NOMO-1 treated with dmso at 0.1 percent for 144 hours (cell line): ENCODE measurements at regions not wholly inside any gene's neighbourhood (a gene's known extent, or its start where the extent isn't known, plus 50 kb on each side); places are given as distances from the start of the nearest gene placed in this dataset.
"Not testable (repeated sequence)": the region's sequence is repeated elsewhere in the genome, so short reads cannot be mapped to it uniquely, and the experiment has no call there.

ENCODE experiments used
- DNase-seq: peaks from one replicate; lab custom pipeline; 2025; ENCODE audit not compliant: unreplicated experiment; lab: John Stamatoyannopoulos, UW

GRCh38 chr10:57696641-57697040, 571.1 kb downstream of the IPMK start:
- no peak for DNase-seq

DNA sequence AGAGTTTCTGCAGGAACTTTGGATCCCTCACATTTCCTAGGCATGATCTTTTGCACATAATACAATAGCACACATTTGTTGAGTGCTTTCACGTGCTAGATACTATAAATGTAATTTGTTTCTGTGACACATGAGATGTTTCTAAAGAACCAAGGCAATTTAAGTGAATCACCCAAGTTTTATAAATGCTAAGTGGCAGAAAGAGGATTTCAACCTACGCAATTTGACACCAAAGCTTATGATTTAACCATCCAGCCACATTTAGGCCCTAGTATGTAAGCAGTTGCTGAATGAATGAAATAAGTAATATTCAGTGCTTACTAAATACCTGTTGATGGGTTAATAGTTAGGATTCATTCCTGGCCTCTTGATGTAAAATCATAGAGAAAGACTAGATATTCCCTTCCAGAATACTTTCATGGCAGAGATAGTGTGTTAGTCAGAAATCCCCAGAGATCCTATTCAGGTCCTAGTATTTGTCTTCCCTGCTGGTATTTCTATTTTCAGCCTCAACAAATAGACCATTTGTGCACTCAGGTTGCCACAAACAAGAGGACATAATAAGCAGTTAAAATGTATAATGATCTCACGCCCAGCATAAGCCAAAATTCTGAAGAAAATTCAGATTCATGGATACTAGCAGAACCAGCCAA, 572.6 kb downstream of the IPMK start:
- no peak for DNase-seq

DNA sequence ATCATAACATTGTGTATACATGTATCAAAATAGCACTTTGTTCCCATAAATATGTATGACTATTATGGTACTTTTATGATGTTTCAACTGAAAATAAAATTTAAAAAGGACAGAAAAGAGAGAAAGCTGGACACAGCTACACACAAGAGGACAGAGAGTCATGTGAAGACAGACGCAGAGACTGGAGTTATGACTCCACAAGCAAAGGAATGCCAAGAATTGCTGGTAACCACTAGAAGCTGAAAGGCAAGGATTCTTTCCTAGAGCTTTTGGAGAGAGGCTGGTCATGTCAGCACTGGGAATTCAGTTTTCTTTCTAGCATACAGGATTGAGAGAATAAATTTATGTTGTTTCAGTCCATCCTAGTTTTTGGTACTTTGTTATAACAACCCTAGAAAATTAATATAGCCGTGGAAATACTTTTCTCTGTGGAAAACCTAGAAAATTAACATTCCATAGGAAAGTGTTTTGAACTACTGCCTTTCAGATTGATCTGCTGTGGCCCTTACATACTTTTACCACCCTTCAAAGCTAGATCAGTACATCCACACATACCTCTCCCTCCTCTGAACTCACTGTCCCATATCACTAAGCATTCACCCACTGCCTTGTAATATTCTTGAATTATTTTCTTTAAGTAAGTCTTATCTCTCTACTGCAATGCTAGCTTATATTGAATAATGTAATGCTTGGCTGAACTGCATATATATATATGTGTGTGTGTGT, 575.3 kb downstream of the IPMK start:
- no peak for DNase-seq

DNA sequence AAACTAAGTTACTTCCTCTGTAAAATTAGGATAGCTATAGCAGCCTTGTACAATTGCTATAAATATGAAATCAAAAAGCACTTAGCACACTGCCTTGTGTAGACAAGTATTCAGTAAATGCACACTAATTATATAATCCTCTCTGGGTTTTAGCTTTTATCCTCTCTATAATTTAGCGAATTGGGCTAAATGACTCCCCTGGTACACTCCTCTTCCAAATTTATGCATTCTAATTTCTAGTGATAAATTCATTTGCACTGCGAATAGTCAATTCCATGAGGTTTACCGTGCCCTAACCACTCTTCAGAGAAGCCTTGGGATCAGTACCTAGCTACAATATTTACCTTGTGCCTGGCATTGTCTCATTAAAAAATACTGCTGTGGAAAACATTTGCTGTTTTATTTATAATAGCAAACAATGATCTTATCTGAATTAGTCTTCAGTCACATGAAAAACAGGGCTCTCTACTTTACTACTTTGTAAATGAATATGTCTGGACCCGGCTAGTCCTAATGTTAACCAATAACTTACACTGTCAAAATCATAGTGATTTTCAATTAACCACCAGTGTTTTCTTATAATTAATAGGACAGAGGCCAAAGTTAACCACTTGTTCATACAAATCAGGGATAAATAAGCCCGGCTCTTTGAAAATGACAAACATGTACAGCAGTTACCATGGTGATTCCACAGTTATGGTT, 577.9 kb downstream of the IPMK start:
- DNase-seq = no peak

- DNase-seq = no peak
These were observed 587.8 kb downstream of the IPMK start for GRCh38 chr10:57679916-57680315.

DNA sequence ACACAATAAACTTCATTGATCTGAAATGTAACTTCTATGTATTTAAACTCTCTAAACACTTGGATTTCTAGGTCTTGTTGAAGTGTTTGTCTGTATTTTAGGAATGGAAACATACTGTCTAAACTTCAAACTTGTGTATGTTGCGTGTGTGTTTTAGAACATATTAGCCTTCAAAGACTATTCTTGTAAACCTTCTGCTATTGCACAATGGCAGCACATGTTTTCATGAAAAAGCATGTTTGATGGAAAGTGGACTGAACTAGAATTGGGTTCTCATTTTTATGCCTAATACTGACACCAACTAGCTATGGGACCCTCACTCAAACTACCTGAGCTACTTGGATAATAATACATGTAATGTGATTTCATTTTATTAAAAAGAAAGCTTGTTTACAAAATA, 592.6 kb downstream of the IPMK start:
- DNase-seq = no peak

DNA sequence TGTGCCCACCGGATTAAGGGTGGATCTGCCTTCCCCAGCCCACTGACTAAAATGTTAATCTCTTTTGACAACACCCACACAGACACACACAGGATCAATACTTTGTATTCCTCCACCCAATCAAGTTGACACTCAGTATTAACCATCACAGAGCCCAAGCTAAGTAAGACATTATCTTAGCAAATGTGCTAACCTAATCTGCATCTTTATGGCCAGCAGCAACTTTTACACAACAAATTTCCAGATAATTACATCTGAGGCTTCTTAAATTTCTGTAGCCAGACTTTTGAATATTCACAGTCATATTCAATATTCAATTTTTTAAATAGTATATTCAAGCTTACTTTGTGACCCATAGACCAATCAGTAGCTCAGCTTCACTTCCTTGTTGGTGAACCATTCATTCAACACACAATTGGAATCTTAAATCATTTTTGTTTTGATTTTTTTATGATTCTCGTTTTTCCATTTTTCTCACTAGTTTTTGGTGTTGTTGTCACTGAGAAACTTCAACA, 594.2 kb downstream of the IPMK start:
- DNase-seq = no peak

DNA sequence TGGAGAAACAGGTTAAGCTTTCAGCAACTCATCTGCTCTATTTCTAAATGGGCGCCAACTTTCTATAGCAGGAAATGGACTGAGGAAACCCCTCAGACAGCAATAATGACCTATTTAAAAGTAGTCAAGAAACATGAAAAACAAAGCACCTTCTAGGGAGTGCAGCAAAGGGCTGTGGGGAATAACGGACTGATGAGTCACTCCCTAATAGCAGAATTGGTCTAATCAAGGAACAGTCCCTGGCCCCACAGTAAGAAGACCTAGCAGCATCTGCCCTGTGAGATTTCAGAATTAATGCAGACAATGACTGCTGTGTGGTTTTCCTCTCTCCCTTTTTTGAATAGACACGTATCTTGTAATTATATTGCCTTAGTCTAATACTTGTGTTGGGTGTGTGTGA, 602.9 kb downstream of the IPMK start:
- no peak for DNase-seq

GRCh38 chr10:57663401-57663800, 604.3 kb downstream of the IPMK start:
- no peak for DNase-seq

- DNase-seq = no peak
These were observed 606.5 kb downstream of the IPMK start for GRCh38 chr10:57661206-57661605.

GRCh38 chr10:57657164-57657765, 610.4 kb downstream of the IPMK start:
- no peak for DNase-seq

GRCh38 chr10:57654856-57655255, 612.8 kb downstream of the IPMK start:
- no peak for DNase-seq

DNA sequence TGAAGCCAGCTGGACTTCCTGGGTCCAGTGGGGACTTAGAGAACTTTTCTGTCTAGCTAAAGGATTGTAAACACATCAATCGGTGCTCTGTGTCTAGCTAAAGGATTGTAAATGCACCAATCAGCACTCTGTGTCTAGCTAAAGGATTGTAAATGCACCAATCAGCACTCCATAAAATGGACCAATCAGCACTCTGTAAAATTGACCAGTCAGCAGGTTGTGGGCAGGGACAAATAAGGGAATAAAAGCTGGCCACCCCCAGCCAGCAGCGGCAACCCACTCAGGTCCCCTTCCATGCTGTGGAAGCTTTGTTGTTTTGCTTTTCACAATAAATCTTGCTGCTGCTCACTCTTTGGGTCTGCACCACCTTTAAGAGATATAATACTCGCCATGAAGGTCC, 622.6 kb downstream of the IPMK start:
- not testable (repeated sequence) for DNase-seq

DNA sequence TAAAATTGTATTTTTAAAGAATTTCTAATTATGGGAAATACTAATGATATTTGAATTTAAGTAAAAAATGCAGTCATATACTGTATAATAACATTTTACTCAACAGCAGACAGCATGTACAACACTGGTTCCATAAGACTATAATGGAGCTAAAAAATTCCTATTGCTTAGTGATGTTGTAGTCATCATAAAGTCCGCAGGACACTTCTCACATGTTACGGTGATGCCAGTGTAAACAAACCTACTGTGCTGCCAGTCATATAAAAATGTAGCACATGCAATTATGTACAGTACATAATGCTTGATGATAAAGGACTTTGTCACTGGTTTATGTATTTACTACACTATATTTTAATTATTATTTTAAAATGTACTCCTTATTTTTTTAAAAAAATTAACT, 629.3 kb downstream of the IPMK start:
- no peak for DNase-seq

GRCh38 chr10:57628592-57629284, 639.0 kb downstream of the IPMK start:
- no peak for DNase-seq

DNA sequence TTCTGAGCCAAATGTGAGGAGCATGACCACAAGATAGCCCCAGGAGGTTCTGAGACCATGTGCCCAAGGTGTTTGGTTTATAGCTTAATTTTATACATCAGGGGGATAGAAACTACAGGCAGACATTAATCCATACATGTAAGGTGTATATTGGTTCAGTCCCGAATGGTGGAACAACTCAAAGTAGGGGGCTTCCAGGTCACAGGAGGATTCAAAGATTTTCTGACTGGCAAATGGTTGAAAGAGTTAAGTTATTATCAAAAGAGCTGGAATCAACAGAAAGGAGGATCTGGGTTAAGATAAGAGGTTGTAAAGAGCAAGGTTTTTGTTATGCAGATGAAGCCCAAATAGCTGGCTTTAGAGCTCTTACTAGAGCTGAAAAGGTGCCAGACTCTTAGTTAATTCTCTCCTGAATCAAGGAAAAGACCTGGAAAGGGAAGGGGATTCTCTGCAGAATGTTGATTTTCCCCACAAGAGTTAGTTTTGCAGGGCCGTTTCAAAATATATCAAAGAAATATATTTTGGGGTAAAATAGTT, 640.0 kb downstream of the IPMK start:
- no peak for DNase-seq

DNA sequence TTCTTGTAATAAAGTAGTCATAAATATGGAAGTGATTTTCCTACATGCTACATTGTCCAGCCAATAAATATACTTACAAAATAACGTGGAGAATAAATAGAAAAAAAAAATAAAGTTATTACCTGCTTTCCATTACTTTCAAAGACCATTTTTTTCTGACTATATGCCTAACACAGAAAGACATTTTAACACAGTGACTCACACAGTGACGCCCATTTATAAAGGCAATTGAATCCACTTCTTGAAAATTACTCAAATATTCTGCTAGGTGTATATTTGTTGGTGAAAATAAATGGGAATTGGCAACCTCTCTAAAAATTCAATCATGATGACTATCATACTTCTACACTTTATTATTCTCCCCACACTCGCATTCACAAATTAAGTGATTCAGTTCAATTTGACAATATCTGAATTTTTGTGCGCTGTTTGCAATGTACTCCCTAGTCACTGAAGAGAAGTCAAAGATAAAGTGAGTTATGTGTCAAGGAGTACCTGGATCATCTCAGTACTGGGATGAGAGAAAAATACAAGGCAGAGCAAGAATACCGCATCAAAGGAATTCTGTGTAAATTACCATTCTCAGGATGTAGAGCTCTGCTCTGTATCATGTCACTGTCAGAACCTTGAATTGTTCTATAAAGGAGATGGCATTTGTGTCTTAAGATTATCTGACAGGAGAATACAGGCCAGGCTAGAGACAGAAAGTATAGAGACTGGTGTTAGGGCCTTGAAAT, 642.7 kb downstream of the IPMK start:
- DNase-seq = no peak

- DNase-seq = no peak
These were observed 643.6 kb downstream of the IPMK start for GRCh38 chr10:57624066-57624465.

DNA sequence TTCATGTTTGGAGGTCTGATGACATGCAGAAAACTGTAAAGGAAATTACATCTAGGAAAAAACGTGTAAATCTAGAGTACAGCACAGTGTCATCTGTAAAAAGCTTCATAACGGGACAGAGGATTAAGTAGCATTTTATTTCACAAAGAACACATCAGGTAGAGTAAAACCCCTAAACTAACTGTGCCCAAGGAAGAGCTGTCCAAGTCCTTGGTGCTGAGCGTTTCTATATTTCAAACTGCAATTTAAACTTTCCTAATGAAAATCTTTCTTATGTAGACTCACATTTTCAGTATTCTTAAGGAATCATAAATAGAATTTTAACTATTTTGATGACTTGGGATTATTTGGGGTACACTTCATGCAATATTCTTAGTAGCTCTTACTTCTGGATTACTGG, 646.2 kb downstream of the IPMK start:
- no peak for DNase-seq

DNA sequence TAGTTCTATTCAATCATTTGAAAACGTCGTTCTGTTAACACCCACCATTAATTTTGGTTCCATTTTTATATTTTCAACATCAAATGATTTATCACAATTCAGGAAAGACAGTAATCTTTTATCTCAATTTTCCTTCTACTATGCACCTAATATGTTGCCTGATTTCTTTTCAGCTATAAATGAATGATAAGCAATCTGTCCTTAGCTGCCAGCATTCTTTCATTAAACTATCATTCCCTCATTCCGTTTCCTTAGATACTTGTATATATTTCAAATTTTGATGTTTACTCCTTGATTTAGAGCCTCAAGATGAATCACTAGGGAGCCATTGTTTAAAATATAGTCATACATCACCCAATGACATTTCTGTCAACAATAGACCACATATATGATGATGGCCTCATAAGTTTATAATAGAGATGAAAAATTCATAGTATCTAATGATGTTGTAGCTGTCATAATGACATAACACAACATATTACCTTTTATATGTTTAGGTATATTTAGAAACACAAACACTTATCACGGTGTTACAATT, 661.7 kb downstream of the IPMK start:
- DNase-seq = no peak
